Brain microvascular endothelial cell (primary cell): ENCODE measurements at regions not wholly inside any gene's neighbourhood (a gene's known extent, or its start where the extent isn't known, plus 50 kb on each side); places are given as distances from the start of the nearest gene placed in this dataset.

Experiments used
- DNase-seq: peaks from one replicate; pipeline ENCODE4 v3.0.0-alpha.2; 2020
- H3K27ac ChIP-seq: fragments of 250-450 bp; sonication (Bioruptor Pico); 2 replicates; pipeline ENCODE4 v1.5.1; 2020; ENCODE audit warnings: mild to moderate bottlenecking, moderate library complexity
- H3K27me3 ChIP-seq: fragments of 250-450 bp; sonication (Bioruptor Pico); replicated peaks from 2 replicates; pipeline ENCODE4 v1.5.1; 2020; ENCODE audit warnings: mild to moderate bottlenecking
- H3K36me3 ChIP-seq: fragments of 250-450 bp; sonication (Bioruptor Pico); replicated peaks from 2 replicates; pipeline ENCODE4 v1.5.1; 2020; ENCODE audit warnings: mild to moderate bottlenecking
- H3K4me3 ChIP-seq: 2 replicates; pipeline ENCODE4 v1.5.1; 2011; ENCODE audit warnings: low read depth, mild to moderate bottlenecking, control low read depth, low read length, moderate library complexity
- CTCF ChIP-seq: IDR thresholded peaks from 2 replicates; pipeline ENCODE4 v1.5.1; 2011; ENCODE audit warnings: low read depth, mild to moderate bottlenecking, moderate library complexity, low read length, control low read depth, inconsistent platforms; ENCODE audit errors: missing control alignments
- in situ Hi-C: cut with HindIII; loops from 2 replicates; pipeline ENCODE4 v1.10.0; 2017; ENCODE audit warnings: low sequenced_read_pairs, low pct_ligation_motif_present

DNA sequence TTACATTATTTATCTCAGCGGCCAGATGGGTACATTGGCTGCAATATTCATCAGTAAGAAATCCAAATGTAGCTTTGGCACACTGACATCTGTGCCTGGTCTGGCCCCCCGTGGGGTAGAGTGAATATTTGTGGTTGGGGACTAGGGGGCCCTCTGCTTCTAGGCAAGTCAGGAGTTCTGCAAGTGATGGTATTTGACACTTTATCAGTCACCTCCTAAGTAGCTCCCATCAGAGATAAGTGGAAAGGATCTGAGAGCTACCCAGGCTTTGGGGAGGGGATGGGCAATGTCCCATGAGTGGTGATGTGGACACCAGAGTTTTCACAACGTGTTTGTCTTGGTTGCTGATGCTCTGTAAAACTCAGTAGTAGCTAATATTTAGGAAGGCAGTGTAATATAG is 609.9 kb upstream of the RBFOX1 start:
- in situ Hi-C loops: no loop called here
- Histone ChIP-seq H3K4me3 (no peak overlapping the region), H3K36me3 (no peaks in the 10 kb centered on the region), H3K27me3 (no peaks in the 10 kb centered on the region), H3K27ac (no peak overlapping the region)
- no peak for DNase-seq
- TF ChIP-seq CTCF: no peak

DNA sequence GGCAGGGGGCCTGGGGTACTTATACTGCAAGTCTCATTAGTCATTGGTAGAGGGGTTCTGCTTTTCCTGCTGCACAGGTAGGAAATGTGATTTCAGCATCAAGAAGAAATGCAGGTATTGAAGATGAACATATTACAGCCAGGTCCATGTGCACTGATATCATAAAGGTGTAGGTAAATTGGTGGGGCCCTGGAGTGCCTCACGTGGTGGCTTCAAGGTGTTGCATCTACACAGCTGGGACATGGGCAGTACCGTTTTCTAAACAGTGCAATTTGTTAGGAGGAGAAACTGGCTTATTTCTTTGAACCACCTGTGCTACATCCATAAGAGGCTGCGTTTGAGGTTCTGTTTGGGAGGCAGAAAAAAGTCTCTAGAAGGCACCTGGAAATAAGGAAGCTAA is 618.1 kb upstream of the RBFOX1 start:
- H3K4me3 ChIP-seq: no peak overlapping the region
- H3K27me3 ChIP-seq: no peaks in the 10 kb centered on the region
- no peak for TF ChIP-seq CTCF
- H3K27ac ChIP-seq: no peak overlapping the region
- no peak for DNase-seq
- in situ Hi-C loops: no loop called here
- H3K36me3 ChIP-seq: no peaks in the 10 kb centered on the region

GRCh38 chr16:6709736-6710135 is 622.9 kb upstream of the RBFOX1 start:
- no peak for DNase-seq
- TF ChIP-seq CTCF: no peak
- in situ Hi-C loops: no loop called here
- Histone ChIP-seq H3K36me3 (no peaks in the 10 kb centered on the region), H3K27me3 (no peaks in the 10 kb centered on the region), H3K27ac (no peak overlapping the region), H3K4me3 (no peak overlapping the region)

GRCh38 chr16:6708576-6709215 is 623.9 kb upstream of the RBFOX1 start:
- no peak for DNase-seq
- Histone ChIP-seq H3K4me3 (no peak overlapping the region), H3K27ac (no peak overlapping the region), H3K36me3 (no peaks in the 10 kb centered on the region), H3K27me3 (no peaks in the 10 kb centered on the region)
- no peak for TF ChIP-seq CTCF
- in situ Hi-C loops: no loop called here

DNA sequence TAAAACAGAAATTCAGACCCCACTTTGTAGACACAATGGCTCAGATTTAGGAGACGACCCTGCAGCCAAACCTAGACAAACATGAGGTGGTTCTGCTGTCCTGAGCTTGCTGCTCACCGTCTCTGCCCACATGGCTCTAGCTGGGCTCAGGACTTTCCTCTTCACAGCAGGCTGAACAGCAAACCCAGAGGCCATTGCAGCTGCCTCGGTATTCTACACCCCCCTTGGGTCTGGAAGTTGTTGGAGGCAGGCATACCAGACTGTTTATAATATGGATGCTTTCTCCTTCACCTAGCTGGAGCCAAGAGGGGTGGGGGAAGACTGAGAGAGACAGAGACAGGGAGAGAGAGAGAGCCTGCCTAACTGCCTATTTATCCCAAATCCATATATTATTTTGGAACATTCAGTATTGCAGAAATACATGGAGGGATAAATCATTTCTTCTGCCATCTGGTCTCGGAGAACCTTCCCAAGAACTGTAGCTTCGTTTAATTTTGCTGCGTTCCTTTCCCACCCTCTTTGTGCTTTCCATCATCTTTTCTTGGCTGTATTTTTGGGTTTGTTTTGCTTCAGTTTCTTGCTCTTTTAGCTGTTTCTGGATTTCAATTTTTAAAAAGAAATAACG is 628.2 kb upstream of the RBFOX1 start:
- Histone ChIP-seq H3K36me3 (no peaks in the 10 kb centered on the region), H3K4me3 (no peak overlapping the region), H3K27me3 (no peaks in the 10 kb centered on the region), H3K27ac (no peak overlapping the region)
- in situ Hi-C loops: no loop called here
- no peak for TF ChIP-seq CTCF
- DNase-seq: no peak

DNA sequence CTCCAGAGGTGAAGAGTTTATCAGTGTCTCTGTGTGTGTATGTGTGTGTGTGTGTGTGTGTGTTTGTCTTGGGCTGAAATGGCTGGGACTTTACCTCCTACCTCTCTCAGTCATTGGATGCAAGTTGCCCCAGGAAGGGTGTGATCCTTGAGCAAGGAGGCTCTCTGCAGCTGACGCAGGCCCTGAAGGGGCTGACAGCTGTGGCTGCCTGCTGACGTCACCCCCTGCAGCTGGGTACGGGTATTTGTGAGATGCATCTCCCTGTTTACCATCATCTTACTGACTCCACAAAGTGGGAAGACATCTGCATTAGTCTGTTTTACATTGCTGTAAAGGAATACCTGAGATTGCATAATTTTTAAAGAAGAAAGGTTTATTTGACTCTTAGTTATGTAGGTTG is 631.5 kb upstream of the RBFOX1 start:
- no peak for TF ChIP-seq CTCF
- DNase-seq: no peak
- Histone ChIP-seq H3K27ac (no peak overlapping the region), H3K4me3 (no peak overlapping the region), H3K27me3 (no peaks in the 10 kb centered on the region), H3K36me3 (no peaks in the 10 kb centered on the region)
- in situ Hi-C loops: no loop called here
